Tibial nerve (tissue), 4 donors: ENCODE measurements at regions not wholly inside any gene's neighbourhood (a gene's known extent, or its start where the extent isn't known, plus 50 kb on each side); places are given as distances from the start of the nearest gene placed in this dataset.

Experiments
- EP300 ChIP-seq, 2 donors: sonication (generic); formaldehyde crosslinking; IDR thresholded peaks; one replicate each; pipeline ENCODE4 v1.6.1; 2017; ENCODE audit warnings: antibody characterized with exemption in 2 of 2, mild to moderate bottlenecking in 1 of 2
- POLR2A ChIP-seq, 2 donors: fragments of 450-650 bp; IDR thresholded peaks; one replicate each; pipeline ENCODE4 v1.6.1; 2017; ENCODE audit warnings: antibody characterized with exemption in 2 of 2, mild to moderate bottlenecking in 2 of 2, moderate library complexity in 2 of 2
- TF ChIP-seq, protein P1 (sequence below), 5 experiments: fragments of 200-600 bp in 3 of 5; fragments of 450-650 bp in 2 of 5; sonication (generic) in 3 of 5; IDR thresholded peaks; one replicate each; pipeline ENCODE4 v1.5.1; 2016 to 2019; ENCODE audit warnings: antibody characterized with exemption in 5 of 5, mild to moderate bottlenecking in 3 of 5, moderate library complexity in 2 of 5

- TF ChIP-seq, protein P1, sequence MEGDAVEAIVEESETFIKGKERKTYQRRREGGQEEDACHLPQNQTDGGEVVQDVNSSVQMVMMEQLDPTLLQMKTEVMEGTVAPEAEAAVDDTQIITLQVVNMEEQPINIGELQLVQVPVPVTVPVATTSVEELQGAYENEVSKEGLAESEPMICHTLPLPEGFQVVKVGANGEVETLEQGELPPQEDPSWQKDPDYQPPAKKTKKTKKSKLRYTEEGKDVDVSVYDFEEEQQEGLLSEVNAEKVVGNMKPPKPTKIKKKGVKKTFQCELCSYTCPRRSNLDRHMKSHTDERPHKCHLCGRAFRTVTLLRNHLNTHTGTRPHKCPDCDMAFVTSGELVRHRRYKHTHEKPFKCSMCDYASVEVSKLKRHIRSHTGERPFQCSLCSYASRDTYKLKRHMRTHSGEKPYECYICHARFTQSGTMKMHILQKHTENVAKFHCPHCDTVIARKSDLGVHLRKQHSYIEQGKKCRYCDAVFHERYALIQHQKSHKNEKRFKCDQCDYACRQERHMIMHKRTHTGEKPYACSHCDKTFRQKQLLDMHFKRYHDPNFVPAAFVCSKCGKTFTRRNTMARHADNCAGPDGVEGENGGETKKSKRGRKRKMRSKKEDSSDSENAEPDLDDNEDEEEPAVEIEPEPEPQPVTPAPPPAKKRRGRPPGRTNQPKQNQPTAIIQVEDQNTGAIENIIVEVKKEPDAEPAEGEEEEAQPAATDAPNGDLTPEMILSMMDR (IDR thresholded peaks at IDR 0.05): no peak
- TF ChIP-seq EP300 (IDR thresholded peaks at IDR 0.05): no peak
- TF ChIP-seq POLR2A (IDR thresholded peaks at IDR 0.05): no peak
Observed at GRCh38 chr16:51763072-51763661, 612.1 kb upstream of the SALL1 start.
